ENCODE measurements at regions not wholly inside any gene's neighbourhood (a gene's known extent, or its start where the extent isn't known, plus 50 kb on each side); places are given as distances from the start of the nearest gene placed in this dataset.

- DNase-seq (ENCODE audit: low spot score), result no peak
- in situ Hi-C loops (cut with HindIII; ENCODE audit: low sequenced_read_pairs), result no loop called here
Observed at GRCh38 chr12:74963304-74963703, 246.3 kb downstream of the KCNC2 start.

GRCh38 chr12:74963867-74964331, 245.7 kb downstream of the KCNC2 start:
- DNase-seq (ENCODE audit: low spot score), result no peak

DNA sequence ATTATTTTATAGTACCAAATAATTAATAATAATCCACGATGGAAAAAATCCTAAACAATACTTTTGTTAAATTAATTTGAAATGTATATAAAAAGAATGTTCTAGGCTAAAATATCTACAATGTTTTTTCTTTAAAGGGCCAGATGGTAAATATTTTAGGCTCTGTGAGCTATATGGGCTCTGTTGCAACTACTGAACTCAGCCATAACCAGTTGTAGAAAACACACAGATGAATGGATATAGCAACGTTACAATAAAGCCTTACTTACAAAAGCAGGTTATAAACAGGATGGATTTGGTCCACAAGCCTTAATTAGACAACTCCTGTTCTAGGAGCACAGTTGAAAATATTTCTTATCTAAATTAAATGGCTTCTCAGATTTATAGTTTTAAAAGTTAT, 245.2 kb downstream of the KCNC2 start:
- in situ Hi-C loops (cut with HindIII; ENCODE audit: low sequenced_read_pairs), result no loop called here
- no peak for DNase-seq (ENCODE audit: low spot score)

More at GRCh38 chr12:74963867-74964331, 245.7 kb downstream of the KCNC2 start:
- in situ Hi-C loops (cut with HindIII; ENCODE audit: low sequenced_read_pairs), result no loop called here

GRCh38 chr12:74971201-74971600, 238.4 kb downstream of the KCNC2 start:
- in situ Hi-C loops (cut with HindIII; ENCODE audit: low sequenced_read_pairs), result no loop called here
- no peak for DNase-seq (ENCODE audit: low spot score)

- in situ Hi-C loops (cut with HindIII; ENCODE audit: low sequenced_read_pairs), result no loop called here
- DNase-seq (ENCODE audit: low spot score), result no peak
Observed at GRCh38 chr12:74977832-74978481, 231.7 kb downstream of the KCNC2 start.

DNA sequence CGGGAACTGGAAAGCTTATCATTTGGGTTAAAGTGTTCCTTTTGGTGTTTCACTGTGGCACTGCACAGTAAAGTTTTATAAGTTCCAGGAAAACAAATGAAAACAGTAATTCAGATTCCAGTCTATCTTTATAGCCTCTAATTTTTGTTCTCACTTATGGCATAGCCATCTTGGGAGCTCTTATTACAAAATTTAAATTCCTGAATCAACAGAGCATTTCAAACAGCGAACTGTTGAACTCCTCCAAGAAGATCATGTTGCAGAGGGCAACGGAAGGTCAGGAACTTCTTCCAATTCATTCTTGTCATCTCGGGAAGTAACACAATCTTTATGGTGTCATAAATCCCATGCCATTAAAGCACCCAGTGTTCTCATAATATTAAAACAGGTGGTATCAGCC, 229.1 kb downstream of the KCNC2 start:
- in situ Hi-C loops (cut with HindIII; ENCODE audit: low sequenced_read_pairs), result no loop called here
- no peak for DNase-seq (ENCODE audit: low spot score)

DNA sequence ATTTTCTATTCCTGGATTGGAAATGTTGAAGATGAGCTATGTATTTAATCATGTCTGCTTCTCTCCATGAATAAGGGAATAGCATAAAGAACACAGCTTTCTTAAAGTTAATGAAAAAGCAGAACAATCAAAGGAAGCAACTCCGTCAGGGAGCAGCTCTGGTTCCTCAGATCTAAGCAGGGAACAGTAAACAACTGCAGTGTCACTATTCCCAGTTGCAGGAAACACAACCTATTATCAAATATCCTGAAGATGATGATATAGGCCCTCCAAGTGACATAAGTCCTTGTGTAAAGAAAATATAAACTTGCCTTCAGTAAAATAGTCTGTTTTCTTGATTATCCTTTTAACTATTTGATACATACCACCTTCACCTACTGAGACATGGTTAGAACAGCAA, 228.1 kb downstream of the KCNC2 start:
- DNase-seq (ENCODE audit: low spot score), result no peak
- in situ Hi-C loops (cut with HindIII; ENCODE audit: low sequenced_read_pairs), result no loop called here

- DNase-seq (ENCODE audit: low spot score), result no peak
- in situ Hi-C loops (cut with HindIII; ENCODE audit: low sequenced_read_pairs), result no loop called here
Observed at GRCh38 chr12:74983917-74984316, 225.7 kb downstream of the KCNC2 start.

- in situ Hi-C loops (cut with HindIII; ENCODE audit: low sequenced_read_pairs), result no loop called here
- DNase-seq (ENCODE audit: low spot score), result no peak
Observed at GRCh38 chr12:74984631-74985030, 225.0 kb downstream of the KCNC2 start.

DNA sequence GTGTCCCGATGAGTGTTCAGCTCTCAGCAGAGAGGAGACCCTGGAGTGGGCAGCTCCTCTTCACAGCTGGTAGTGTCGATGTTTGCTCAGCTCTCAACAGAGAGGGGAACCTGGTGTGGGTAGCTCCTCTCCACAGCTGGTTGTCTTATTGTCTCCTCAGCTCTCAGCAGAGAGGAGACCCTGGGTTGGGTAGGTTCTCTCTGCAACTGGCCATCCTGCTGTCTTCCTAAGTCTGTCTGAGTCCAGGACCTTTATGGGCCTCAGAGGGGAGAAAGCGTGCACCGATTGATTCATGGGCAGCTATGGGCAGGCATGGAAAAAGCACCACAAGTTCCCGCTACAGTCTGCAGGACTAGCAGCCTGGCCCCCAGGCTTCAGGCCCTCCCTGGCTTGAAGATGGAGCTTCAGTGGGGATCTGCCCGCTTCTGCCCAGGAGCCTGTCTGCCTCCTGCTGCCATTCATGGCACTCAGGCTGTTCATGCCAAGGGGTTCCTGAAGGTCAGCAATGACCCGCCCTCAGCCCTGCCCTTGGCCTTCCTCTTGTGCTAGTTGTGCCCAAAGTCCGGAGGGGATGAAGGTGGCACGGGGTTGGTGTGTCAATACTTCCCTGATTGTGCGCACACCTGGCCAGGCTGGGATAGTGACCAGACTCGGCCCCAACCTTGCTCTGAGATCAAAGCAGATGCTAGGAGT, 224.2 kb downstream of the KCNC2 start:
- DNase-seq (ENCODE audit: low spot score), result no peak
- in situ Hi-C loops (cut with HindIII; ENCODE audit: low sequenced_read_pairs), result no loop called here

DNA sequence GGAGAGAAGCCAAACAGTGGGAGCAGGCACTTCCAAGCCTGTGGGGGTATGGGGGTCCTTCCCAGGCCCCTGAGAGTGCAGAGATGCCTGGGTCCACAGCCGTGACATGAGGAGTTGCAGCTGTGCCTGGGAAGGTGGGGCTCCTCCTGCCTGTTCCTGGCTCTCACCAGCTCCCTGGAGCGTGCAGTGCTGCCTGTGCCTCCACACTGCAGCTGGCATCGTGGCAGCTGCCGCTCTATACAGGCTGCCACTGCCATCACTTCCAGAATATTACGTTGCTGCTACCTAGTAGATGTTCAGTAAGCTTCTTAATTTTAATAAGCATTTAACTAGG, 223.7 kb downstream of the KCNC2 start:
- DNase-seq (ENCODE audit: low spot score), result no peak
- in situ Hi-C loops (cut with HindIII; ENCODE audit: low sequenced_read_pairs), result no loop called here

- no peak for DNase-seq (ENCODE audit: low spot score)
- in situ Hi-C loops (cut with HindIII; ENCODE audit: low sequenced_read_pairs), result no loop called here
Observed at GRCh38 chr12:74988156-74988555, 221.5 kb downstream of the KCNC2 start.

Measured in G401 (cell line).